ENCODE measurements at regions not wholly inside any gene's neighbourhood (a gene's known extent, or its start where the extent isn't known, plus 50 kb on each side); places are given as distances from the start of the nearest gene placed in this dataset.
"Not testable (repeated sequence)": the region's sequence is repeated elsewhere in the genome, so short reads cannot be mapped to it uniquely, and the experiment has no call there.

GRCh38 chr1:148261684-148262083 is 109.6 kb upstream of the NBPF11 start:
- DNase-seq = not testable (repeated sequence)

- DNase-seq = not testable (repeated sequence)
Measured at GRCh38 chr1:148257886-148258285, 105.8 kb upstream of the NBPF11 start.

GRCh38 chr1:148254611-148255429 is 102.7 kb upstream of the NBPF11 start:
- peak; percentile 26 for DNase-seq

- DNase-seq = not testable (repeated sequence)
Measured at GRCh38 chr1:148253808-148254207, 101.7 kb upstream of the NBPF11 start.

- DNase-seq = not testable (repeated sequence)
Measured at GRCh38 chr1:148248798-148249197, 96.7 kb upstream of the NBPF11 start.

- DNase-seq = not testable (repeated sequence)
Measured at GRCh38 chr1:148246258-148246861, 94.3 kb upstream of the NBPF11 start.

DNA sequence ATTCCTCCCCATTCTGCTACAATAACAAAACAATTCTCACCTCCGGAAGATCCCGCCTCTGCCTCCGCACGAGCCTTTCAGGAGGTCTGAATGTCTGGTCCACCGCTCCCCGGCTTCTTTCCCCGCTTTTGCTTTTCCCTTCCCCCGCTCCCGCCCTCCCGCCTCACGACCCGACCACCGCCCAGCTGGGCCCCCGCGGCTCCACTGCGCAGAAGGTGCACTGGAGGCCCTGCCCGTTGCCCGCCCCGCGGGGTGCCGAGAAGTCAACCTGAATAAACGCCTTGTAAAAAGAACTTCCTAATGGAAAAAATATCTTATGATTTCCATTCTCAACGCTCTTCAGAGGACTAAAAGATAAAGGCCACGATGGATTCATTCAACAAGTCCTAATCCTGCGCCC is 93.8 kb upstream of the NBPF11 start:
- DNase-seq = not testable (repeated sequence)

- not testable (repeated sequence) for DNase-seq
Measured at GRCh38 chr1:148245443-148245842, 93.4 kb upstream of the NBPF11 start.

- DNase-seq = not testable (repeated sequence)
Measured at GRCh38 chr1:148233250-148233649, 81.2 kb upstream of the NBPF11 start.

DNA sequence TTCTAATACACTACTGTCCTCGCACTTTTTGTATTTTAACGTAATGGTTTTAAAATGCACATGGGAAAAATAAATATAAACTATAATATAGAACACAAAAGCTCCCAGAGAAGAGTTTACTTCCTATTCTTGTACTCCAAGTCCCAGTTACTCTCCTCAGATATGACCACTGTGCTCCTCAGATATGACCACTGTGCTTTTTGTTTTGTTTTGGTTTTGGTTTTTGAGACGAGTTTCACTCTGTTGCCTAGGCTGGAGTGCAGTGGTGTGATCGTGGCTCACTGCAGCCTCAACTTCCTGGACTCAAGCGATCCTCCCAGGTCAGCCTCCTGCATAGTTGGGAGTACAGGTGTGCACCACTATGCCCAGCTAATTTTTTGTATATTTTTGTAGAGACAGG is 76.8 kb upstream of the NBPF11 start:
- not testable (repeated sequence) for DNase-seq

- DNase-seq = not testable (repeated sequence)
Measured at GRCh38 chr1:148222399-148223159, 70.5 kb upstream of the NBPF11 start.

GRCh38 chr1:148221593-148221992 is 69.5 kb upstream of the NBPF11 start:
- not testable (repeated sequence) for DNase-seq

DNA sequence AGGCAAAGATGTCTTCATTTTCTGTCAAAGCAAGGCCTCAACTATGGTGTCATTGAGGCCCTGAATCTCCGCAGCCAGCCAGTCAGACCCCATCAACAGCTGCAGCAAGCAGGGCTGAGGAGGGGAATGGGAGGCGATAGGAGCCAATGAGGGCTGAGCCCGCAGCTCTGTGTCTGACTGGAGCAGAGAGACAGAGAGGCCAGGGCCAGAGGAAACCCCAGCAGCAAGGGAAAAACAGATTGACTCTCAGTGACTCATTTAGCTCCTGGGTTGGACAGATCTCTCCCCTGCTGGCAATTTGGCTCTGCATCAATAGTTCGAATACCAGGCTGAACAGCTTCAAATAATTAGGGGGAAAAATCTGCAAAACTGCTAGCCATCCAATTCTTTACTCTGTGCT is 67.1 kb upstream of the NBPF11 start:
- DNase-seq = not testable (repeated sequence)

GRCh38 chr1:148211191-148211590 is 59.1 kb upstream of the NBPF11 start:
- not testable (repeated sequence) for DNase-seq

DNA sequence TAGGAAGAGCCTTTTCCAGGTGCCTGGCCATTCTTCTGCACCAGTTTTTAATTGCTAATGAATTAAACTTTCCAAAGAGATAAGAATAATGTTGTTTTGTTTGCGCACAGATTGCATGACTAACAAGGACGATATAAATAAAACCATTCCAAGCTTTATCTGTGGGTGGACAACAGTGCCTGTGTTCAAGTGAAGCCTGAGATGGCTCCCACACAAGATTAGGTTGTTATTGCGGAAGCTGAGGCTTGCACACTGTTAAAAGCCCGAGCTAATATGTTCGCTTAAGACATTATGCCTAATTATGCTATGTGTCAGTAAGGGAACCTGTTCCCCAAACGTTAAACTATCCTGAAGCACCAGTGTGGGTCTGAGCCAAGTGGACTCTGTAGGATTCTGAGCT is 58.5 kb upstream of the NBPF11 start:
- DNase-seq = not testable (repeated sequence)

- DNase-seq = not testable (repeated sequence)
Measured at GRCh38 chr1:148210166-148210565, 58.1 kb upstream of the NBPF11 start.

- DNase-seq = not testable (repeated sequence)
Measured at GRCh38 chr1:148202013-148202412, 49.9 kb upstream of the NBPF11 start.
